ENCODE measurements at regions not wholly inside any gene's neighbourhood (a gene's known extent, or its start where the extent isn't known, plus 50 kb on each side); places are given as distances from the start of the nearest gene placed in this dataset.

- TF ChIP-seq EZH2 (IDR thresholded peaks at IDR 0.05; ENCODE audit: borderline replicate concordance, insufficient read depth, low read depth, low read length, poor library complexity, severe bottlenecking): no peak
- TF ChIP-seq, protein P1, sequence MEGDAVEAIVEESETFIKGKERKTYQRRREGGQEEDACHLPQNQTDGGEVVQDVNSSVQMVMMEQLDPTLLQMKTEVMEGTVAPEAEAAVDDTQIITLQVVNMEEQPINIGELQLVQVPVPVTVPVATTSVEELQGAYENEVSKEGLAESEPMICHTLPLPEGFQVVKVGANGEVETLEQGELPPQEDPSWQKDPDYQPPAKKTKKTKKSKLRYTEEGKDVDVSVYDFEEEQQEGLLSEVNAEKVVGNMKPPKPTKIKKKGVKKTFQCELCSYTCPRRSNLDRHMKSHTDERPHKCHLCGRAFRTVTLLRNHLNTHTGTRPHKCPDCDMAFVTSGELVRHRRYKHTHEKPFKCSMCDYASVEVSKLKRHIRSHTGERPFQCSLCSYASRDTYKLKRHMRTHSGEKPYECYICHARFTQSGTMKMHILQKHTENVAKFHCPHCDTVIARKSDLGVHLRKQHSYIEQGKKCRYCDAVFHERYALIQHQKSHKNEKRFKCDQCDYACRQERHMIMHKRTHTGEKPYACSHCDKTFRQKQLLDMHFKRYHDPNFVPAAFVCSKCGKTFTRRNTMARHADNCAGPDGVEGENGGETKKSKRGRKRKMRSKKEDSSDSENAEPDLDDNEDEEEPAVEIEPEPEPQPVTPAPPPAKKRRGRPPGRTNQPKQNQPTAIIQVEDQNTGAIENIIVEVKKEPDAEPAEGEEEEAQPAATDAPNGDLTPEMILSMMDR (IDR thresholded peaks at IDR 0.05): no peak
- WGBS (ENCODE audit: insufficient coverage): 69% methylated on average over 4 of the region's 11 CpGs
- ATAC-seq (ENCODE audit: low read depth) (no peak), DNase-seq (no peak)
- Mint-ChIP-seq H3K4me1 (no peaks in the 10 kb centered on the region), H3K4me3 (no peak overlapping the region), H3K9me3 (ENCODE audit: insufficient read depth) (no peaks in the 10 kb centered on the region), H3K27me3 (no peaks in the 10 kb centered on the region), H3K27ac (no peak overlapping the region)
- no peak overlapping the region for H3K9ac ChIP-seq (ENCODE audit: low read length)
- ChIA-PET CTCF (no interaction called here), POLR2A (no interaction called here)
- H3K4me3 ChIP-seq (ENCODE audit: control extremely low read depth in 1 of 5, extremely low read depth in 1 of 5, insufficient read depth in 1 of 5, low read depth in 2 of 5, low read length in 4 of 5): no peak overlapping the region
- no peak overlapping the region for H3K4me2 ChIP-seq (replicated peaks; ENCODE audit: low read depth, low read length, poor library complexity, severe bottlenecking)
- no peaks in the 10 kb centered on the region for H3K9me3 ChIP-seq (ENCODE audit: control extremely low read depth in 1 of 3, control insufficient read depth in 2 of 3, insufficient read depth in 1 of 3, low read length in 2 of 3)
- H2AFZ ChIP-seq (ENCODE audit: insufficient read depth, low read depth, low read length, poor library complexity, severe bottlenecking): no peak overlapping the region
- no peaks in the 10 kb centered on the region for H4K20me1 ChIP-seq (ENCODE audit: control insufficient read depth, insufficient read depth, low read length, poor library complexity, severe bottlenecking)
- H3K27ac ChIP-seq (ENCODE audit: low read length in 2 of 2): no peak overlapping the region
- no peaks in the 10 kb centered on the region for H3K4me1 ChIP-seq (ENCODE audit: control insufficient read depth in 2 of 2, insufficient read depth in 2 of 2, low read length in 2 of 2)
- intact Hi-C loops (cut with micrococcal nuclease): no loop called here
- H3K27me3 ChIP-seq (replicated peaks in 1 of 4; ENCODE audit: control extremely low read depth in 1 of 4, control insufficient read depth in 3 of 4, insufficient read depth in 4 of 4, low read length in 3 of 4): no peaks in the 10 kb centered on the region
- no peaks in the 10 kb centered on the region for H3K36me3 ChIP-seq (replicated peaks in 1 of 2; ENCODE audit: control extremely low read depth in 1 of 2, control insufficient read depth in 1 of 2, extremely low read depth in 1 of 2, insufficient read depth in 2 of 2, low read length in 1 of 2)
- no peaks in the 10 kb centered on the region for H3K79me2 ChIP-seq (ENCODE audit: control insufficient read depth, insufficient read depth, low read length)
Observed at GRCh38 chr1:234893725-234894630, 234.7 kb downstream of the TOMM20 start.

DNA sequence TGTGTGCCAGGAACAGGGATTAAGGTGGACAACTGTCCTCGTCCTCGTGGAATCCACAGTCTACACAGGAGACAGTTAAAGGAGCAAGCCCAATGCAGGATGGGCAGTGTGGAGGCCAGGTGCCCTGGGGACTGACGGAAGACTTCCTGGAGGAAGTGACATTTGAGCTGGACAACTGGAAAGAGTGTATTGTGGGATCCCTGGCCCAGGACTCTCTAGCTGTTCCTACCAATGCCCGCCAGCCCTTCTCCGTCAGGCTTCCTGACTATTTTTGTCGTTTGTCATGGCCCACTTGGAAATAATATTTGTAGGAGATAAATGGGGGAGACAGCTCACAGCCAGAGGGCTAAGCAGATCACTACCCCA, 235.3 kb downstream of the TOMM20 start:
- Histone ChIP-seq H3K9me3 (ENCODE audit: control extremely low read depth in 1 of 3, control insufficient read depth in 2 of 3, insufficient read depth in 1 of 3, low read length in 2 of 3) (no peaks in the 10 kb centered on the region), H3K27me3 (replicated peaks in 1 of 4; ENCODE audit: control extremely low read depth in 1 of 4, control insufficient read depth in 3 of 4, insufficient read depth in 4 of 4, low read length in 3 of 4) (no peaks in the 10 kb centered on the region), H3K27ac (ENCODE audit: low read length in 2 of 2) (no peak overlapping the region), H3K4me3 (ENCODE audit: control extremely low read depth in 1 of 5, extremely low read depth in 1 of 5, insufficient read depth in 1 of 5, low read depth in 2 of 5, low read length in 4 of 5) (no peak overlapping the region), H3K36me3 (replicated peaks in 1 of 2; ENCODE audit: control extremely low read depth in 1 of 2, control insufficient read depth in 1 of 2, extremely low read depth in 1 of 2, insufficient read depth in 2 of 2, low read length in 1 of 2) (no peaks in the 10 kb centered on the region), H2AFZ (ENCODE audit: insufficient read depth, low read depth, low read length, poor library complexity, severe bottlenecking) (no peak overlapping the region), H4K20me1 (ENCODE audit: control insufficient read depth, insufficient read depth, low read length, poor library complexity, severe bottlenecking) (no peaks in the 10 kb centered on the region), H3K9ac (ENCODE audit: low read length) (no peak overlapping the region), H3K79me2 (ENCODE audit: control insufficient read depth, insufficient read depth, low read length) (no peaks in the 10 kb centered on the region), H3K4me1 (ENCODE audit: control insufficient read depth in 2 of 2, insufficient read depth in 2 of 2, low read length in 2 of 2) (no peaks in the 10 kb centered on the region), H3K4me2 (replicated peaks; ENCODE audit: low read depth, low read length, poor library complexity, severe bottlenecking) (no peak overlapping the region)
- no peak overlapping the region for H3K27ac Mint-ChIP-seq
- no peak for DNase-seq
- no peak for TF ChIP-seq EZH2 (IDR thresholded peaks at IDR 0.05; ENCODE audit: borderline replicate concordance, insufficient read depth, low read depth, low read length, poor library complexity, severe bottlenecking)
- TF ChIP-seq, protein P1 (IDR thresholded peaks at IDR 0.05): no peak
- no peaks in the 10 kb centered on the region for H3K9me3 Mint-ChIP-seq (ENCODE audit: insufficient read depth)
- POLR2A ChIA-PET: no interaction called here
- intact Hi-C loops (cut with micrococcal nuclease): no loop called here
- no peak overlapping the region for H3K4me3 Mint-ChIP-seq
- H3K27me3 Mint-ChIP-seq: no peaks in the 10 kb centered on the region
- H3K4me1 Mint-ChIP-seq: no peaks in the 10 kb centered on the region
- CTCF ChIA-PET: no interaction called here
- 97% methylated on average over 3 of the region's 6 CpGs for WGBS (ENCODE audit: insufficient coverage)
- ATAC-seq (ENCODE audit: low read depth): no peak
